HL-60 (cell line): ENCODE measurements at regions not wholly inside any gene's neighbourhood (a gene's known extent, or its start where the extent isn't known, plus 50 kb on each side); places are given as distances from the start of the nearest gene placed in this dataset.

Experiments
- DNase-seq, 2 experiments: peaks; one replicate each; pipeline ENCODE4 v3.0.0-alpha.2; 2010 to 2020; ENCODE audit warnings: low read depth in 1 of 2, low spot score in 1 of 2
- H3K27ac ChIP-seq: fragments of 250-450 bp; sonication (Bioruptor Pico); replicated peaks from 2 replicates; pipeline ENCODE4 v1.5.1; 2020; ENCODE audit warnings: mild to moderate bottlenecking, moderate library complexity
- H3K27me3 ChIP-seq: fragments of 250-450 bp; sonication (Bioruptor Pico); 2 replicates; pipeline ENCODE4 v1.5.1; 2021; ENCODE audit warnings: mild to moderate bottlenecking, moderate library complexity; ENCODE audit not compliant: insufficient read depth, poor library complexity, severe bottlenecking
- H3K4me3 ChIP-seq: replicated peaks from 2 replicates; pipeline ENCODE4 v1.5.1; 2011; ENCODE audit warnings: mild to moderate bottlenecking, control low read depth, low read length; ENCODE audit not compliant: insufficient read depth
- CTCF ChIP-seq: IDR thresholded peaks from one replicate; pipeline ENCODE4 v1.5.1; 2011; ENCODE audit warnings: low read length, control low read depth, inconsistent platforms; ENCODE audit not compliant: insufficient read depth
- GABPA ChIP-seq: IDR thresholded peaks from 2 replicates; pipeline ENCODE4 v1.6.1; 2012; ENCODE audit warnings: low read depth
- POLR2AphosphoS5 ChIP-seq: IDR thresholded peaks from 2 replicates; pipeline ENCODE4 v1.6.1; 2012; ENCODE audit warnings: low read depth
- REST ChIP-seq: IDR thresholded peaks from 2 replicates; pipeline ENCODE4 v1.6.1; 2012; ENCODE audit warnings: low read depth; ENCODE audit not compliant: insufficient replicate concordance
- SPI1 ChIP-seq: IDR thresholded peaks from 2 replicates; pipeline ENCODE4 v1.6.1; 2012; ENCODE audit warnings: low read depth, mild to moderate bottlenecking, borderline replicate concordance

- Histone ChIP-seq H3K27ac (no peak overlapping the region), H3K4me3 (no peak overlapping the region), H3K27me3 (no peaks in the 10 kb centered on the region)
- no peak for DNase-seq
- TF ChIP-seq GABPA, result no peak
Observed at GRCh38 chr2:63763391-63763941, 78.2 kb upstream of the UGP2 start.

- TF ChIP-seq GABPA, result no peak
- no peak for TF ChIP-seq CTCF
- TF ChIP-seq SPI1, result no peak
- TF ChIP-seq POLR2AphosphoS5, result no peak
- TF ChIP-seq REST, result no peak
- no peaks in the 10 kb centered on the region for H3K27me3 ChIP-seq
- H3K27ac ChIP-seq, result no peak overlapping the region
- no peak overlapping the region for H3K4me3 ChIP-seq
- DNase-seq, result no peak
Observed at GRCh38 chr2:63764630-63765029, 77.1 kb upstream of the UGP2 start.

- no peaks in the 10 kb centered on the region for H3K27me3 ChIP-seq
- H3K4me3 ChIP-seq, result no peak overlapping the region
- DNase-seq, result no peak
- H3K27ac ChIP-seq, result no peak overlapping the region
- no peak for TF ChIP-seq CTCF
- no peak for TF ChIP-seq REST
- no peak for TF ChIP-seq GABPA
- no peak for TF ChIP-seq POLR2AphosphoS5
- no peak for TF ChIP-seq SPI1
Observed at GRCh38 chr2:63765117-63765516, 76.6 kb upstream of the UGP2 start.

- no peak for DNase-seq
- no peak overlapping the region for H3K4me3 ChIP-seq
- H3K27me3 ChIP-seq, result no peaks in the 10 kb centered on the region
- TF ChIP-seq REST, result no peak
- no peak for TF ChIP-seq SPI1
- no peak for TF ChIP-seq GABPA
- no peak for TF ChIP-seq CTCF
- TF ChIP-seq POLR2AphosphoS5, result no peak
- H3K27ac ChIP-seq, result no peak overlapping the region
Observed at GRCh38 chr2:63767307-63767706, 74.4 kb upstream of the UGP2 start.
